Smooth muscle cell (in vitro differentiated cells): ENCODE measurements at regions not wholly inside any gene's neighbourhood (a gene's known extent, or its start where the extent isn't known, plus 50 kb on each side); places are given as distances from the start of the nearest gene placed in this dataset.

Experiments used
- DNase-seq: peaks from one replicate; lab custom pipeline; 2025; ENCODE audit not compliant: unreplicated experiment; lab: John Stamatoyannopoulos, UW
- H2AFZ ChIP-seq: fragments of 200-600 bp; sonication (generic); 2 replicates; pipeline ENCODE4 v1.6.0; 2016; ENCODE audit warnings: antibody characterized with exemption, low read depth, mild to moderate bottlenecking
- H3F3A ChIP-seq: fragments of 200-600 bp; sonication (generic); 2 replicates; pipeline ENCODE4 v1.6.0; 2017; ENCODE audit warnings: antibody characterized with exemption, low read depth
- H3K27ac ChIP-seq: fragments of 200-600 bp; sonication (generic); 2 replicates; pipeline ENCODE4 v1.5.1; 2016; ENCODE audit warnings: low read depth, mild to moderate bottlenecking
- H3K27me3 ChIP-seq: fragments of 200-600 bp; sonication (generic); 2 replicates; pipeline ENCODE4 v1.6.1; 2016; ENCODE audit warnings: low read depth, mild to moderate bottlenecking
- H3K36me3 ChIP-seq: fragments of 200-600 bp; sonication (generic); 2 replicates; pipeline ENCODE4 v1.5.1; 2016; ENCODE audit warnings: low read depth
- H3K4me1 ChIP-seq: fragments of 200-600 bp; sonication (generic); 2 replicates; pipeline ENCODE4 v1.5.1; 2016; ENCODE audit warnings: low read depth
- H3K4me2 ChIP-seq: fragments of 200-600 bp; sonication (generic); 2 replicates; pipeline ENCODE4 v1.6.0; 2016; ENCODE audit warnings: mild to moderate bottlenecking
- H3K4me3 ChIP-seq: fragments of 200-600 bp; sonication (generic); 2 replicates; pipeline ENCODE4 v1.5.1; 2016; ENCODE audit warnings: mild to moderate bottlenecking
- H3K79me2 ChIP-seq: fragments of 200-600 bp; sonication (generic); 2 replicates; pipeline ENCODE4 v1.6.0; 2016; ENCODE audit warnings: low read depth, mild to moderate bottlenecking
- H3K9ac ChIP-seq: fragments of 200-600 bp; sonication (generic); 2 replicates; pipeline ENCODE4 v1.6.0; 2016; ENCODE audit warnings: low read depth
- H3K9me3 ChIP-seq: fragments of 200-600 bp; sonication (generic); replicated peaks from 2 replicates; pipeline ENCODE4 v1.5.1; 2016; ENCODE audit warnings: low read depth
- H4K20me1 ChIP-seq: fragments of 200-600 bp; sonication (generic); 2 replicates; pipeline ENCODE4 v1.6.0; 2016; ENCODE audit warnings: low read depth
- WGBS: methylation state at CpG from one replicate; pipeline ENCODE4 v1.1.7; 2016; ENCODE audit warnings: low lambda C conversion rate; 5-methylcytosine and 5-hydroxymethylcytosine counted together
- TF ChIP-seq, protein P1 (sequence below): fragments of 200-600 bp; sonication (generic); IDR thresholded peaks from 2 replicates; pipeline ENCODE4 v1.5.1; 2017; ENCODE audit warnings: borderline replicate concordance, mild to moderate bottlenecking, antibody characterized with exemption; ENCODE audit not compliant: insufficient read depth, poor library complexity, severe bottlenecking

DNA sequence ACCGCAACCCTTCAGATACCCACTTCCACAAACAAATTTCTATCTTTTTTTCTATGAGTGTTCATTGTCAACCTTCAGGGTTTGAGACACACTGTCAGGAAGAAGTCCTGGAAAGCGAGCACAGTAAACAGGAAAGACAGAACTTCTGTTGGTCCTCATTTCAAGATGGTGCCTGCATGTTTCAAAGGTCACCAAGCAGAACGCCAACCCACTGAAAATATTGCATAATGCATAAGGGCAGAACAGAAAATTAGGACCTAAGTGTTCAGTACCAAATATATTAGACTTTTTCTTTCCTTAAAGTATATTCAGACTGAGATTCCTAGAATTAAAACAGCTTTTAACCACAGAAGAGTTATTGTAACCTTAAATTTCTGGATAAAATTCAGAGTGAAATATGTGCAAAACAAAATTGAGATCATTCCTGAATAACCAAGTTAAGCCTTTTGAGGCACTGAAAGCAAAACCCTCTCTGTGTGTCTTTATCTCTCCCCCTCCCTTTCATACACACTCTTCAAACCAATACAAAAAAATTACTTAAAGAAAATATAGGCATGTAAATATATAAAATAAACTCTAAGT lies 387.8 kb upstream of the THBS1 start:
- no peaks in the 10 kb centered on the region for H3K36me3 ChIP-seq
- peaks cover 25% of the 10 kb centered on the region for H3K4me1 ChIP-seq
- H3K9me3 ChIP-seq = no peaks in the 10 kb centered on the region
- H4K20me1 ChIP-seq = no peaks in the 10 kb centered on the region
- no peak for DNase-seq
- WGBS = 87% methylated on average over 3 of the region's 3 CpGs
- no peaks in the 10 kb centered on the region for H3K27me3 ChIP-seq
- H3F3A ChIP-seq = peaks cover 23% of the 10 kb centered on the region
- H3K4me2 ChIP-seq = peak overlapping the region; percentile 78
- no peak overlapping the region for H3K9ac ChIP-seq
- peak overlapping the region; percentile 95 for H3K27ac ChIP-seq
- no peak overlapping the region for H2AFZ ChIP-seq
- TF ChIP-seq, protein P1, sequence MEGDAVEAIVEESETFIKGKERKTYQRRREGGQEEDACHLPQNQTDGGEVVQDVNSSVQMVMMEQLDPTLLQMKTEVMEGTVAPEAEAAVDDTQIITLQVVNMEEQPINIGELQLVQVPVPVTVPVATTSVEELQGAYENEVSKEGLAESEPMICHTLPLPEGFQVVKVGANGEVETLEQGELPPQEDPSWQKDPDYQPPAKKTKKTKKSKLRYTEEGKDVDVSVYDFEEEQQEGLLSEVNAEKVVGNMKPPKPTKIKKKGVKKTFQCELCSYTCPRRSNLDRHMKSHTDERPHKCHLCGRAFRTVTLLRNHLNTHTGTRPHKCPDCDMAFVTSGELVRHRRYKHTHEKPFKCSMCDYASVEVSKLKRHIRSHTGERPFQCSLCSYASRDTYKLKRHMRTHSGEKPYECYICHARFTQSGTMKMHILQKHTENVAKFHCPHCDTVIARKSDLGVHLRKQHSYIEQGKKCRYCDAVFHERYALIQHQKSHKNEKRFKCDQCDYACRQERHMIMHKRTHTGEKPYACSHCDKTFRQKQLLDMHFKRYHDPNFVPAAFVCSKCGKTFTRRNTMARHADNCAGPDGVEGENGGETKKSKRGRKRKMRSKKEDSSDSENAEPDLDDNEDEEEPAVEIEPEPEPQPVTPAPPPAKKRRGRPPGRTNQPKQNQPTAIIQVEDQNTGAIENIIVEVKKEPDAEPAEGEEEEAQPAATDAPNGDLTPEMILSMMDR = no peak
- no peak overlapping the region for H3K4me3 ChIP-seq
- H3K79me2 ChIP-seq = no peaks in the 10 kb centered on the region

DNA sequence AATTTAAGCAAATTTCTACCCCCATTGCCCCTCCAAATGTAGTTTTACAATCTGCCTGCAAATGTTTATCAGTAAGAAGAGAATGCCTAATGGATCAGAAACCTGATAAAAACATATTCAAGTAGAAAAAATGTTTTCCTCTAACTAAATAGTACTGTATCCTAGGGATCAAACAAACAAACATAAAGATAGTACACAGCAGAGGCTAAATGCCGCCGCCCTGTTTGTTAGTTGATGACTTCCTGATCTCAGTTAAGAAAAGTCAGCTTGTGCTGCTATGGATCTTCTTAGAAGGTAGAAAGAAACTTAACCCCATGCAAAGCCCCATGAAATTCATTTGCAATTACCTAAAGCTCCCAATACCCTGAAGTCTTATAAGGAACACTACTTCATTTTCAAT lies 387.3 kb upstream of the THBS1 start:
- Histone ChIP-seq H3K27ac (peak overlapping the region; percentile 95), H3K9me3 (no peaks in the 10 kb centered on the region), H2AFZ (no peak overlapping the region), H3K27me3 (no peaks in the 10 kb centered on the region), H3K36me3 (no peaks in the 10 kb centered on the region), H4K20me1 (no peaks in the 10 kb centered on the region), H3K9ac (peak overlapping the region; percentile 10), H3F3A (peaks cover 26% of the 10 kb centered on the region), H3K4me3 (no peak overlapping the region), H3K4me2 (peak overlapping the region; percentile 78), H3K4me1 (peaks cover 25% of the 10 kb centered on the region), H3K79me2 (no peaks in the 10 kb centered on the region)
- DNase-seq = no peak
- TF ChIP-seq, protein P1 = no peak
- 70% methylated on average over 2 of the region's 2 CpGs for WGBS

DNA sequence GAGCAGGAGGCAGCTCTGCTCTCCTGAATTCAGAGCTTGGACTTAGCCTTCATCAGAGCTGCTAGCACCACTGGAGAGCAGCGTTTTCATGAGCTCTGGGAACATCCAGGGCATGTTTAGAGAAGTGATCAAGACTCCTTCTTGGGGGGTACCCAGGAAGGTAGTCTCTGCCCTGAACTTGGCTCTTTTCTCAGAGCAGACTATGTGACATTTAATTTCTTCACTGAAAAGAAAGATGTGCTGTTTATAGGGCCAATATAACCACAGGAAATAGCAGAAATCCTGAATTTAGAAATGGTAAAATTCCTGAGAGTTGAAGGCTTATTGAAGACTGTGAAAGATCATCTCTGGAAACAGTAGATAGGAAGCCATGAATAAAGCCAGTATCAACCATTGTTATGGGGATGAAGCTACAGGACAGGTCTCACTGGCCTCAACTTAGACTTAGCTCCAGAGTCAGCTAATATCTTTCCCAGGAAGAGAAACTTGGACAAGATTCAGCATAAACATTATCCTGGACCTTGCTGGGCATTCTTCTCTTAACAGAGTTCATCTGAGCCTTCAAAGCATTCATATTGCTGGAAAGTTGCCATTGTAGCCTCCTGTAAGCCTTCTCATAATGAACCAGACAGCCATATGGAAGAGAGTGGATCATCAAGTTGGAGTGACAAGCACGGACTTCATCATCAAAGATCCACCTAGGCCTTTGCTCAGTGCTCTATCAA lies 386.6 kb upstream of the THBS1 start:
- WGBS = 96% methylated on average over 2 of the region's 2 CpGs
- Histone ChIP-seq H3K4me2 (peak overlapping the region; percentile 78), H3K4me1 (peaks cover 25% of the 10 kb centered on the region), H3K27me3 (no peaks in the 10 kb centered on the region), H3K9me3 (no peaks in the 10 kb centered on the region), H3K4me3 (no peak overlapping the region), H3K79me2 (no peaks in the 10 kb centered on the region), H4K20me1 (no peaks in the 10 kb centered on the region), H3F3A (peaks cover 30% of the 10 kb centered on the region), H2AFZ (no peak overlapping the region), H3K9ac (peak overlapping the region; percentile 10), H3K36me3 (no peaks in the 10 kb centered on the region), H3K27ac (peak overlapping the region; percentile 95)
- TF ChIP-seq, protein P1 = no peak
- no peak for DNase-seq
